NCI-H146 treated with DMSO at 0.1 percent for 48 hours (cell line): ENCODE measurements at regions not wholly inside any gene's neighbourhood (a gene's known extent, or its start where the extent isn't known, plus 50 kb on each side); places are given as distances from the start of the nearest gene placed in this dataset.
A peak's percentile ranks its signal among the peaks of the same experiment; 100 is the strongest.
"Not testable (repeated sequence)": the region's sequence is repeated elsewhere in the genome, so short reads cannot be mapped to it uniquely, and the experiment has no call there.

Experiments used
- DNase-seq: peaks from one replicate; lab custom pipeline; 2025; ENCODE audit not compliant: unreplicated experiment; lab: John Stamatoyannopoulos, UW

DNA sequence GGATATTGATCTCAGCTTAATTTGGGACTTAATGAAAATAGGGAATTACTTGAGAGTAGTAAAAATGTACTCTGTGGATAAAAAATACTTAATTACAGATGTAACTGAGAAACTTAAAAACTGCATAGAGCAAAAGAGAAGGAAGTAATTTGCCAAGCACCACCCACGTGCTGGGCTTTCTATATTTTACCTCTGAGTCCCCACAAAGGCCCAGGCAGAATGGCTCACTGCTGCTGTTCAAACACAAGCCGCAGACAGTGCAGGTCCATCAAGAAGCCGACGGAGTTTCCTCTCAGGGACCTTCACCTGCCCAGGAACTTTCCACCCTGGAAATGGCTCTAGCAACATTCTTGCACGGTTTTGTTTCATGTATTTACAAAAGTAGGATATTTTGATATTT lies 77.2 kb upstream of the TRPM1 start:
- DNase-seq, result no peak

DNA sequence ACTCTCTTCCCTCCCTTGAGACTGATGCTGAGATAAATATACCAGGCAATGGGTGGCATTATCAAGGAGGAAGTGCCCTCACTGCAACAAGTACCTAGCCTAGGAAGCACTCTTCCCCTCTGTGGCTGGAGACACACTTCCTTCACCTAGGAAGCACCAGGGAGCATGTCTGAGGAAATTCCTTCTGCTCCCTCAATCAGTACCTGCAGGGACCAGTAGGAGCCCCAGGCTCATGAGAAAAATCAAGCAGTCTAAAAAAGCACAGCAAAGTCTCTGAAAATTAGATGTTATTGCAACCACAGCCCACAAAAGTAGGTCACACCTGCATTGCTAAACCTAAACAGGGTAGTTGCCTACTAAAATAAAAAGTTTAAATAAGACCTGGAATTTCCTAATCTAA lies 78.2 kb upstream of the TRPM1 start:
- no peak for DNase-seq

DNA sequence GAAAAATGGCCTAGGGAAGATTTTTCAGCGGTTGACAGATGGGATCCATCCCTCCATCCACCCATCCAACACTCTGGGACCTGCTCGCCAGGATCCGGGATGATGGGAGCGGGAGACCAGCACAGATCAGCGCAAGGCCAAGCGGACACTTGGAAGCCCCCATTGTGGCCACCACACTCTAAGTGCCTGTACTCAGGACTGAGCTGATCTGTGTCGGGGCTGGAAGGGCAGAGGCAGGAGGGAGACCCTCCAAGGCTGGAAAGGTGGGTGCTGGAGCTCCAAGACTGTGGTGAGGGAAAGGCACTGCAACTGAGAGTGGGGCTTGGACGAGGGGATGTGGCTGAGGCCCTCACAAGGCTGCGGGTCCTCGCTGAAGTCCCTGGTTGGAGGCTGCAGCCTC lies 91.8 kb upstream of the TRPM1 start:
- DNase-seq, result no peak

DNA sequence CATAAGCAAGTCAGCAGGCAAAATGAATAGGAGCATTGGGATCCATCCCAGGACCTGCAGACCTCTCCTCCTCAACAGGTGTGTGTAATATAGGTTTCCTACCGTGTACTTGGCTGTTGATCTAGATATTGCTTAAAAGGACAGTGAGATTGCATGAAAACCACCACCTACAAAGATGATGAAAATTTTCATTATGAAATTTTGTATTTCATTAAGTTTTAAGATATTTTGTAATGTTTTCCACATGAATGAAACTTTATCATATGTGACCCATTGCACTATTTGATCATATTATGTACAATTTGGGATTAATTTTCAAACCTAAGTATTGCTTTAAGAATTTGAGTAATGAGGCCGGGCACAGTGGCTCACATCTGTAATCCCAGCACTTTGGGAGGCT lies 94.3 kb upstream of the TRPM1 start:
- no peak for DNase-seq

DNA sequence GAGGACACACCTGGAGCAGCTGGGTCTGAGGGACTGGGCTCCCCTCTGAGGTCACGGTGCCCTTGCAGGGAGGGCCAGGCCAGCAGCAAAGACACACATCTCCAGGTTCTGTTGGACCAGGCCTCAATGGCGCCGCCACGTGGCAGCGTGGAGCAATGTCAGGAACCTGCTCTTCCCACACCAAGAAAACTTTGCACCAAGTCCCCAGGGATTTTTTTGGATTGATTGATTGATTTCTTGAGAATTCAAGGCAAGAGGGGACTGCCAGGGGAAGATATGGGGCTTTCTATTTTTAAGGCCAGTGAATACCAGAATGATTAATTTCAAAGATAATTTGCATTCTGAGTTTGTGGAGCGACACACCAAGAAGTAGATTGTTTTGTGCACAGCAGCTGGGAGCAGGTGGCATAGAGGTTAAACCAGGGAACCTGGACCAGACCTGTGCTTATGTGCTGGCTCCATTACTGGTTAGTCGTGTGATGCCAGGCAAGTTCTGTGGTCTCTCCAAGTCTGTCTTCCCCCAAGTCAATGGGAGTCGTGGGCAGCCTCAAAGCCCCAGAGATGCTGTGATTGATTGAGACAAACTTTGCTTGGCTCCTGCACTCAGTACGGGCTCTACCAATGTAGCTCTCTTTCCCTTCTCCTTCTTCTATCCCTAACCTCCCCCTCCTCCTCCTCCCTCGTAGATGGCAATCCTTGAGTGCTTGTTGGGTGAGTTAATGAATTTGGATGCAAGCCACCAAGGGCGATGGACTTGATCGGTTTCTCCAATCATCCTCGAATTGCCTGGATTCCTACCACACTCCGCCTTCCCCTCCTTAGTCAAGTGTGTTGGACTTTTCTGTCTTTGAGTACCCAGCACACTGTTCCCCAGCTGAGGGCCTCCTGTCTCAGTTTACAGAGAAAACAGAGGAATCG lies 96.2 kb upstream of the TRPM1 start:
- DNase-seq, result no peak

DNA sequence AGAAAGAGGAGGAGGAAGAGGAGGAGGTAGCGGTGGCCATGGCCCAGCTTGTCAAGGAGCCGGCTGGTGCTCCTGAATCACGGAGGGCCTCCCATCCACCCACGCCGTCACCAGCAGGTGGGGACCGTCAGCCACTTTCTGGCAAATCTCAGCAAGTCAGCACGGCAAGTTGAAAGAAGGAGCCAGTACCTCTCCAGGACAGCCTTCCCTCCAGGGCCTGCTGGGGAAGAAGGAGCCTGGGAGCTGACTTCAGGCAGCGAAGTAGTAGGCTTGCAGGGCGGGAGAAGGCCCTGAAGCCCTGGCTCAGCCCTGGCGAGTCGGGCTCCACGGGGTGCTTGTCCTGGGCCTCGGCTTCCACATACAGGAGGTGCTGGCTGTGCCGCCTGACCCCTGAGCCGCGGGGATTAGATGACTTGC lies 99.2 kb upstream of the TRPM1 start:
- DNase-seq, result no peak

DNA sequence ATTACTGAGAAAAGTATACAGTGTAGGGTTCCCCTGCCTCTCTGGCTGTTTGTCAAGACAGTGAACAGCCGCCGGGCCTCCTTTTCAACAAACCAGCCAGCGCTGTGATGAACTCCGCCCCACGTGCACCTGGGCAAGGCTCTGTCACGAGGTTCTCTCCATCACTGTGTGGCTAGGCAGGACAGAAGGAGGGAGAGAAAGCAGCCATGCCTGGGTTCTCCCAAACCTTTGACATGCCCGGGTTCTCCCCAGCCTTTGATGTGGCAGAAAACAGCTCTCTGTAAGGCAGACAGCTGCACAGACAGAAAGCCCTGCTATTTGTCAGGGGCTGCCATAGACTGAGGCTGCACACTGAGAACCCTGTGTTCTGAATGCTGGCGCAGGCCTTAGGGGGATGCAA lies 101.4 kb upstream of the TRPM1 start:
- no peak for DNase-seq

DNA sequence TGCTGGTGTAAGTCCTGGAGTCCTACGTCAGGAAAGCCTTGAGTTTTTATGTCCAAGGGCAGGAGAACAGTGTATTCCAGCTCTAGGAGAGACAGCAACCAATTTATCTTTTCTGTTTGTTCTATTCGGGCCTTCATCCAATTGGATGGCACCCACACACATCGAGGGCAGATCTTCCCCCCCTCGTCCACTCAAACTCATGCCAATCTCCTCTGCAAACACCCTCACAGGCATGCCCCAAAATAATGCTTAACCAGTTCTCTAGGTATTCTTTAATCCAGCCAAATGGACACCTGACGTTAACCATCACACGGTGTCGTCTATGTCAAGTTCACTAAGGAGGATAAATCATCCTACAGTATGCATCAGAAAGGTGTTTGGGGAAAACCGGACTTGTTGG lies 102.5 kb upstream of the TRPM1 start:
- DNase-seq, result no peak

DNA sequence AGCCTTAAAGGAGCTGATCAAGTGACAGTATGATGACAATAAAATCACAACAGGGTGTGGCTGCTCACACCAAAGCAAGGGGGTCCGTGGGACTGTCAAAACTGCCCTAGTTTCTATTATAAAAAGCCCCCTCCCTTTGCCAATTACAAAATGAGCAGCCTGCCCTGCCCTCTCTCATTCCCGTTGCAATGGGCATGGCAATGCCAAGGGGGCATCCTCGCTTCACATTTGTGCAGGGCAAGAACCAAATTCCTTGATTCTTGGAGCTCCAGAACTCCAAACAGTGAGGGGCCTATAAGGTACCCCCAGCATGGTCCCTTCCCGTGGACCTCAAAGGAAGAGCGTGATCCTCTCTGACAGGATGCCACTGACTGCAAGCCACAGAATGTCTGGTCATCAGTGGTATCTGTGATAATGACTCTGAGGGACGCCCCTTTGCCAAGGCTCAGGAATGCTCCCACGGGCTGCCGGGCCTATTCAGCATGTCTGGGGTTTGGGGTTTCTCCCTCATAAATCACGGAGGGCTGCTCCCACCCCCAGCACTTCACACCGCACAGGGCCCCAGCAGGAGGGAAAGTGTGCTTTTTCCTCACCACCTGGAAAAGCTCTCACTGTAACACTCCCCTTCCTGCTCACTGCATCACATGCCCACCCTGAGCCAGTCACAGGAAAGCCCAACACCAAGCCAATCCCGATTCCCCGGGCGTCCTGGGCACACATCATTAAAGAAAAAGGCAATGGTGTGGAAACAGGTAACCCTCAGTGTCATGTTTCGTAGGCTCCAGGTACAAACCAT lies 105.1 kb upstream of the TRPM1 start:
- no peak for DNase-seq

DNA sequence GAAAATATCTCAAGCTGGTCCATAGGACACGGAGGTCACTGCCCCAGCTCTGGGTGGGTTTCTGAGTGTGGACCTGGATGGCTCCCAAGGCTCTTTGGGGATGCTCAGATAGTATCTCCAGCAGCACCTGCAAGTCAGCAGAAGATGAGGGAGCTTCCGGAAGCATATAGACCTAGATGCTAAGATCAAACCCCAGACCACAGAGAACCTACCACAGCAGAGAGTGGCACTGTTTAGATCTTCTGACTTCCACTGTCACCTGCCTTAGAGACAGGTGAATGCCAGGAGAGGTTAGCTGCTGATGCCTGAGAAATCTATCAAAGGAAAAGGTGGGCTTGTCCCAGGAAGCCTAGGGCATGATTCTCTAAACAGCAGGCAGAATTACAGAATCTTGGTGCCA lies 105.7 kb upstream of the TRPM1 start:
- DNase-seq, result no peak

DNA sequence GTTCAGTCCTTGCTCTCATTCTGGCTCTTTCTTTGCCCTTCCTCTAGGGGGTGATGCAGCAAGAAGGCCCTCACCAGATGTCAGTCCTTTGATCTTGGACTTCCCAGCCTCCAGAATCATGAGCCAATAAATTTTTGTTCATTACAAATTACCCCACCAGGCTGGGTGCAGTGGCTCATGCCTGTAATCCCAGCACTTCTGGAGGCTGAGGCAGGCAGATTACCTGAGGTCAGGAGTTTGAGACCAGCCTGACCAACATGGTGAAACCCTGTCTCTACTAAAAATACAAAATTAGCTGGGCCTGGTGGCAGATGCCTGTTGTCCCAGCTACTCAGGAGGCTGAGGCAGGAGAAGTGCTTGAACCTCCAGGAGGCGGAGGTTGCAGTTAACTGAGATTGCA lies 106.3 kb upstream of the TRPM1 start:
- not testable (repeated sequence) for DNase-seq

DNA sequence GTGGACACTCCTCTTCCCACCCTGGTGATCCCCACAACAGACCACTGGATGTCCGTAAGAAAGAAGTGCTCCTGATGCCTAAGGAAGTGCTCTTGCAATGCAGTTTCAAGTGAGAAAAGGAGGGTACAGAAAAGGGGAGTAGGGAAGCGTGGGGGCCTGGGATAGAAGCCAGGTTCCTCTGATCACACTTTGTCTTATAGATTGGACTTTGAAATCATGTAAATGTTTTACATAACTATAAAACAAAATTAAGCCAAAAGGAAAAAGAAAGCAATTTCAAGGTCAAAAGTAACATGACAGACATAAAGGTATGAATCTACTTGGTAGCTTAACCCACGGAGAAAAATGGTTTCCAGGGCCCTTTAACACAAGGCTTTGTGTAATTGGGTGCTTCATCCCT lies 107.3 kb upstream of the TRPM1 start:
- DNase-seq, result no peak

DNA sequence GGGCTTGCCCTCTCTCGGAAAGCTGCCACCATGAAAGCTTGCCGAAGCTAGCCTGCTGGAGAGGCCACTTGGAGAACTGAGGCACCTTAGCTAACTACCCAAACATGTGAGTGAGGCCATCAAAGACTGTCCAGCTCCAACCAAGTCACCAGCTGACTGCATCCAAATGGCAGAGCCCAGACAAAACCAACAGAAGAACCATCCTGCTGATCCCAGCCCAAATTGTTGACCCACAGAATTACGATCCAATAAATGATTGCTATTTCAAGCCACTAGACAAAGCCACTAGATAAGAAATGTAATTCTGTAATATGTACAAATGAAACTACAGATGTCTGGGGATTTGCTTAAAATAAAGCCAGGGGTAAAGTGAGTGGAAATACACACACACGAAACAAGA lies 109.8 kb upstream of the TRPM1 start:
- DNase-seq, result no peak

DNA sequence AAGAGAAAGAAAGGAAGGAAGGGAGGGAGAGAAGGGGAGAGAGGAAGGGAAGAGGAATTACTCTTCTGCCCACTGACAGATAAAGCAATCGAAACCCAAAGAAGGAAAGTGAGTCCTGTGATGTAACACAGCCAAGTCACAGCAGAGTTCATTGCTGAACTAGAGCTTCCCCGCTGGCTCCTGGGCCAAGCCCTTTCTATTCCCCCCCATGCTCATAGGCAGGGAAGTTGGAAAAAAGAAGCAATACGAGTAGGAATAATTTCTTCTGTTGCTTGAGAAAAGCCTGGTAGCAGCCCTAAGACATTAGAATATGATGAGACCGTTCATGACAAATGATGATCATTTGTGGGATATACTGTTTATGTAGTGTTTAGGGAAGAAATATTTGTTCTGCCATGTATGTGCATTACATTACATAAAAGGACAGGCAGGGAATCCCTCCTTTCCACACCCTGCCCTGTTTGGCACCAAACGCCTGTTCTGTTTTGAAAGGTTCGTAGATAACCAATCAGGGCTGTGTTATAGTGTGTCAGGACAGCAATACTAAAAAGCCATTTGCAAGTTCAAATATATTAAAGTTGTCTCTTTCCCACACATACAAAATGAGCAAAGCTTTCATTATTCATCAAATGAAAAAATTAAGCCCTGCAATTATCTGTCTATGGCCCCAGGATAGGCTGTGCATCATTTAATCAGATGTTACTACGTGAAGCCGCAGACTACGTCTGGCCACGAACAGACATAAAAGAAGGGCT lies 111.0 kb upstream of the TRPM1 start:
- DNase-seq, result no peak

DNA sequence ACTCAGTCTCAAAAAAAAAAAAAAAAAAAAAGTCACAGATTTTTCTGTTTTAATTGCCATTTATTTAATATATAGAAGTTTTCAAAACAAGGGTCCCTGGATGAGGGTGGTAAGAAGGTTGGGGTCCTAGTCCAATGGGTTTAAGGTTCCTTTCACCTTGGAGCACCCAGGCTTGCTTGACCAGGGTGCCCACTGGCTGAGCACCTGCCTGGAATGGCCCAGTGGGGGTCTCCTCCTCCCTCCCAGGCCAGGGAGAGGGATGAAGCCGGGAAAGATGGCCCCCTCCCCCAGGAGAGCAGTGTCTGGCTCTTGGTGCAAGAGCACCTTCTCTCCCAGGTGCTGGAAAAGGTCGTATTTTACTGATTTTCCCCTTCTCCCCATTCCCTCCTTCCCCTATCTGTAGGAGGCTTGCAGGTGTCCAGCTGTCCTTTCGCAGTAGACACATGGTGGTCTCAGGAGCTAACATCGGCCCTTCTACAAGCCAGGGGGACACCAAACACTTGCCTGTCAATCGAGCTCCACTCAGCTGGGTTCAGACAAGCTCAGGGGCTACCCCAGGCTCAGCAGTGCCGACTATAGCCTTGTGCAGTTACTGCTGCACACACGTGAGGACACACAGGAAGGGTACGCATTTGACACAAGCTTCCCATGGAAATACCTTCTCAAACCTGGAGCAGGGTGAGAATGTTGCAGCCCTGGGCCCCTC lies 112.3 kb upstream of the KLF13 start:
- DNase-seq, result no peak

DNA sequence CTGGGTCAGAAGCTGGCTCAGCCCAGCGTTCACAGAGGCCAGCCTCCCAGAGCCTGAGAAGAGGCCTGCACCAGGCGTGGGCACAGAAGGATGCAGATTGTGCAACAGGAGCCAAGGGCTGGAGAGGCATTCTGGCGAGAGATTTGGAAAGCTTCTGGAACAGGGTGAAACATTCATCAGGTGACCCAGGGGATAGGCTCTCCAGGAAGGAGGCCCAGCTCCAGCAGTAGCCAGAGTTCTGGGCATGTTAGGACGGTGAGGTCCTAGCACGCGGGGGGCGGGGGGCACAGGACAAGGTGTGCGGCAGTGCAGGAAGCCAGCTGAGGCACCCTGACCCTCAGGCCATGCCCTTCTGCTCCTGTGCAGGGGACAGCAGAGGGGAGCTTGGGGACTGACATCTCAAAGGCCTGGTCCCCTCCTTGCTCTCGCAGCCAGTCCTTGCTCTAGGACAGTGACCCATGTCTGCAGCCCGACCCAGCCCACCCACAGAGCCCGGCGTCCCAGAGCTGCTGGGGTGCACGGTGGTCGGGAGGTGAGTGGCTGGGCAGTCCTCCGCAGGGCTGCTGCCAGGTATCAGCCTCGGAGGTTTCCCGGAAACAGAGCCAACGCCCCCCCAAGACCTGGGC lies 111.7 kb upstream of the KLF13 start:
- DNase-seq, result no peak

DNA sequence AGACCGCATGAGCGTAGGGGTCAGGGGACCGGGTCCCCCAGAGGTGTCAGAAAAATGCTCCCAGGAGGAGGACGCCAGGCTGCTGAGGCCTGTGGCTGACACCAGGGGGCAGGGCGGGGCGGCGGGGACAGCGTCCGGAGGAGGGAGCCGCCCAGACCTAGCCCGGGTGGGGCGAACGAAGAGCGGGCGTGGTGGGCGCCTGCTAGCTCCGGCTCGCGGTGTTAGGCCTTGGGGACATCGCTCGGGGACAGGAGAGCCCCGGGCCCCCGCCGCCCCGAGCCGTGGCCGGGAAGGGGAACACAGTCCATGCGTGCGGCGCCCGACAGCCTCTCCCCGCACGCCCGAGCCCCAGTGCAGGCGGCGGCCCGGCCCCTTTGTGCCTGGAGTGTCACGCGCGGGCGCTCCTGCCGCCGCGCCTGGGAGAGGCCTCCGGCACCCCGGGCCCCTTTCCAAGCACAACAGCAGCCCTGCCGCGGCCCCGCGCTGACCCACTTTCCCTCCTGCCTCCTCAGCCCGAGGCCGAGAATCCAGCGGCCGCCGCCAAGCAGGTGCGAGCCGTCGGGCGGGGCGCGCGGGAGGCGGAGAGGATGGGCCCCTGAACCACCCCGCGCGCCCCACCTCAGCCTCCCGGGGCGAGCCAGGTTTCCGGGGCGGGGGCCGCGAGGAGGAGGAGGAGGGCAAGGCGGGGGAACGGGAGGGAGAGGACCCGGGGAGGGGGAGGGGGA lies 111.0 kb upstream of the KLF13 start:
- DNase-seq, result peak; percentile 22

DNA sequence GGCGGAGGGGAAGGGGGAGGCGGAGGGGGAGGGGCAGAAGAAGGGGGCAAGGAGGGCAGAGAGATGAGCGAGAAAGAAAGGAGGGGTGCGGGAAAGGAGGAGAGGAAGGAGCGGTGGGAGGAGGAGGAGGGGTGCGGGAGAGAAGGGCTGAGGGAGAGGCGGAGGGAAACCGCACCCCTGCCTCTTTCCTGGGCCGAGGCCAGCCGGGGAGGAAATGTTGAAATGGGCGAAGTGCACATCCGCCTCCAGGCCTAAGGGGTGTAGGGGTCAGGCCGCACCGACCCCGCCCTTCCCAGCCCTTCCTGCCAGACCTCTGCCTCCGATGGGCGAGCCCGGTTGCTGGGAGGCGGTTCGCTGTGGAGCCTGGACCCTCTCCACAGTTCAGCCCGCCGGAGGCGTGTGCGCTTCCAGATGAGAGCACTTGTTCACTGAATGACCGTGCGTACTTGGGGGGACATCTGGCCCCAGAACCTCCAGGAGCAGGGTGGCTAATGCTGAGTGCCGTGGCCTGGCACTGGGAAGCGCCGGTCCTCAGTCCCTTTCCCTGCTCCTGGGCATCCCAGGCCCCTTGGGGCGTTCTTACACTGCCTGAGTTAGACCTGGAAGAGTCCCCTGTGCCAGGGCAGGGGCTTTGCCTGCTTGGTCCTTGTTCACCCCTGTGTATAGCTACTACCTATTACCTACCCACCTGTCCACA lies 110.3 kb upstream of the KLF13 start:
- DNase-seq, result peak; percentile 39

DNA sequence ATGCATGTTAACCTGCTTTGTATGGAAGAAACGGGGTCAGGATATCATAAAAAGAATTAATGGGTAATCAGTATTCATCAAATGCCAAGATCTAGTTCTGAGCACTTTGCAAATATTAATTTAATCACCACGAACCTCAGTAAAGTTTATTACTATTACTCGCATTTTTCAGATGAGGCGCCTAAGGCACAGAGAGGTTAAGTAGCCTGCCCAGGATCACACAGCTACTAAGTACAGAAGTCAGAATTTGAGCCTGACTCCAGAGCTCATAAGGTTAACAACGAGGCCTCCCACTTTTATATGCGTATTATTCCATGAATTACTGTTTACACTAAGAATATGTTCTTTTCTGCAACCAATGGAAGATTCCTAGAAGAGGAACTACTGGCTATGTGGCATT lies 109.6 kb upstream of the KLF13 start:
- DNase-seq, result no peak
